Activated CD4-positive, CD25-positive, alpha-beta regulatory T cell treated with anti-CD3 and anti-CD28 coated beads, Interleukin-2, amount 50 U/mL, for 72 hours (primary cell): ENCODE measurements at regions not wholly inside any gene's neighbourhood (a gene's known extent, or its start where the extent isn't known, plus 50 kb on each side); places are given as distances from the start of the nearest gene placed in this dataset.

Experiments used
- DNase-seq: peaks from one replicate; pipeline ENCODE4 v3.0.0; 2021

DNA sequence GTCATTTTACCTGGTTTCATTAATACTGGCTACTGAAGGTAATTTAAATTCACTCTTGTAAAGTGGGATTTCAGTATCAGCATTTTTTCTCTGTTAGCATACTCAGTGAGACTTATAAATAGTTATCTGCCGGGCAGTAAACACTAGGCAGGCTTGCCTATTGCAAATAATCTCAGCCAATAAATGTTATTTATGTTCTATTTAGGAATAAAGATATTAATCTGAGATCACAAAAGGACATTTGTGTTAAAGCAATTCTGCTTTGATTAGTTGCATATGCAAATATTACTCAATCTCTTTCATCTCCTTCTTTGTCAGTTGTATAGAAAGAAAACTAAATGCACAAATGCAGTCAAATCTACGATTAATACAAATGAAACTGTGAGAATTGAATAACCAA is 827.8 kb downstream of the TLE4 start:
- DNase-seq = no peak

DNA sequence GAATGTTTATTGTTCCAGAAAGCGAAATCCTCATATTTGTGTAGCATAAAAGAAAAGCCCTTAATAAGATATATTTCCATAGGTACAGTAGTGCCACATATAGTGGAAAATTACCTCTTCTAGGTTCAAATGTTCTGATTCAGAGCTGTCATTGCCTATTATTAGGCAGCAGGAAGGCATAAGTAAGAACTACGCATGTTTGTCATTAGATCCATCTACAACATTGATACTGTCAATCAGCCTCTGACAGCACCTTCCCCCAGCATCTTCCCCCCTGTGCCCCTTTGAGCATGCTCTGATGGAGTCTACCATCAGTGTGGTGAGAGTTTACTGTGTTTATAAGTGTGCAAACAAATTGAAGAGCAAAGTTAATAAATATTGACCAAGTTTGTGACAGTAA is 816.1 kb downstream of the TLE4 start:
- no peak for DNase-seq

DNA sequence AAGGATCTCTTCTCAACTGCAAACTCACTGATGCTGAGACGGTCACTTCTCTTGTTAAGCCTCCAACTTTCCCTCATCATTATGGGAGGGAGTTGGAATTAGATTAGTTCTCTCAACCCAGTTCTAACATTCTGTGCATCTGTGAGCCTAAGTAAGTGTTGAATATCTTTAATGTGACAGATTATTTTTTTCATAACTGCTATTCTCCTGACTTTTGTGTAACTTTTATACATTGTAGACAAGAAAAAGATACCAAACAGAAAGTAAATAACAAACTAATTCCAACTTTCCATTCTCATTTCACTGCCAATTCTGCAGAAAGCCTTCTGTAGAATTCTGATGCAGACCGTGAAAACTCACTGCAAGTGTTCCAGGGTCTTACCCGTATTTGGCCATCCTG is 813.5 kb downstream of the TLE4 start:
- DNase-seq = no peak

DNA sequence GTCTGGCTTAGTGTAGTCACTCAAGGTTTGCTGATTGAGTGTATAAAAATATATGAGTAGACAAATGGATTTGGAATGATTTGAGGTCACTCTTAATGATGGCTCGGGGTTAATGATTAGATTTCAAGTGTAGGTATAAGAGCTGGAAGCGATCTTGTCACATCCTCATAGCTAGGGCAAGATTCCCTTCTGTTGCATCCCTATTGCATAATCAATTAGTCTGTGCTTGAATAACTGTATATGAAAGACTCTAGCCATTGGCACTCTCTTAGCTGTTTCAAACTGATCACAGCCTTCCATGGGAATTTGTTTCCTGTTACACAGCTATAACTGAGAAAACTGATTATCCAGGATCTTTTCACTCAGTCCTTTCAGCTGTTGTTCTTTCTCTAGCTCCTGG is 811.6 kb downstream of the TLE4 start:
- no peak for DNase-seq

DNA sequence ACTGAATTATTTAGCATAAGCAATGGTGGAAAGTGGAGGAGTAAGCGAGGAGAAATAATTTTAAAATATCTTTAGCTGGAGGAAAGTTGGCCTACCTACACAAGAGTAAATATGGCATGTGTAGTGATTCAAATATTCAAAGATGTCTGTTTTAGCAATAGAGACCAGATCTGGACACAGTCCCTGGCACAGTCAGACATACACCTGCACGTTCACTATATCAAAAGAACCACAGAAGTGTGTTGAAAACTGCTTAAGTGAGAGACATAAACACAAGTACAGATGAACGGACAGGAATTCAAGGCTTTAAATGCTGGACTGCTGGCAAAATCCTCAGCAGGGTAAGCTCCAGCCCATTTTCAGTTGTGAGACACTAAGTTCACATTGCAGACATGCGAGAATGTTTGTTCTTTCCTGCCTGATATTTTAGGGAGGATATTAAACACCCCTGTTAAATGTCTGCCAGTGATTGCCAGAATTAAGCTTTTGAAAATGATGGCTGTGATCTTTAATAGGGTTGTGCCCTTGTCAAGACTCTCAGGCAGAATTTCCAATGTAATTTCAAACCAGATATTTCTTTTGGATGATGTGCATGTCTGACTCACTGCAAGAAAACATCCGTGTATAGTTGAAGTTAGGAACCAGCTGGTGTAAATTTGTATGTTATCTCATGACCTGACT is 810.6 kb downstream of the TLE4 start:
- DNase-seq = no peak

DNA sequence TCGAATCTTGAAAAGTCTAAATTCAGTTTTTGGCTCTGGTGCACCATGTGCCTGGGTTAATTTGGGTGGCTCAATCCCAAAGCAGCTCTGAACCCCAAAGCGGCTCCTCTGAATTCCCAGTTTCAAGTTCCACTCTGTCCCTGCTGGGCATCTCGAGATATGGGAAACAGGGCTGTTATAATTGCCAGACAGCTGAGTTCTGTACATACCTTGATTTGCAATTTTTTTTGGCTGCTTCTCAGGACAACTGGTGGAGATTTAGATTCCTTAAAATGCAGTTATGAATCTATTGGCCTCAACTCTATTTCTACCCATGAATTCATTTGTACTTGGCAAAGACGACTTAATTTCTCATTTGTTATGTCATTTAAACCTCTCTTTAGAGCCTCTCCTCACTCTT is 808.5 kb downstream of the TLE4 start:
- DNase-seq = no peak

DNA sequence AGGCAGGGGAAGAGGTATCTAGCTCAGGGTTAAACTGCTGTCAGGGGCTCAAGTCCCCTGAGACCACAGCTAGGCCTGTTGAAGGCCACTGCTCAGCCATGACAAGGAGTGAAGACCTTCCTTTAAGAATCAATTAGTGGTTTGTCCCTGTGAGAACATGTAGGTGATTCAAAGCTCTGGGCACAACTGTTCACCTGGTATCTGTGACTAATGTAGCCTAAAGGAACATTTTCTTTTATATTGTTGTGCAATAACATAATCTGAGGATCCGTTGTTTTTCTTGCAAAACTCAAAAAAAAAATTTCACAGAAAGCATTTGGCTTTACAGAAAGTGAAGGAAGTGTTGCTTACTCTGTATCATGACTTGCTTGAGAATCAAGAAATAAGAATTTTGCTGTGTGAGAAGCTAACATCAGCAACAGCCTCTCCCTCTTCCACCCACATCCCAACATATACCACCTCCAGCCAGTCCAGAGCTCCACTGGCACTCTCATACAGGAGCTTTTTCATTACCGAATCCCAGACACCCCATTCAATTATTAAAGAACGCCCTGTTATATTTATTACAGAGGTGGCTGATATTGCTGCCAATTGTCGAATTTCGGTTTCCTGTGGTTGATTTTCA is 807.0 kb downstream of the TLE4 start:
- no peak for DNase-seq

DNA sequence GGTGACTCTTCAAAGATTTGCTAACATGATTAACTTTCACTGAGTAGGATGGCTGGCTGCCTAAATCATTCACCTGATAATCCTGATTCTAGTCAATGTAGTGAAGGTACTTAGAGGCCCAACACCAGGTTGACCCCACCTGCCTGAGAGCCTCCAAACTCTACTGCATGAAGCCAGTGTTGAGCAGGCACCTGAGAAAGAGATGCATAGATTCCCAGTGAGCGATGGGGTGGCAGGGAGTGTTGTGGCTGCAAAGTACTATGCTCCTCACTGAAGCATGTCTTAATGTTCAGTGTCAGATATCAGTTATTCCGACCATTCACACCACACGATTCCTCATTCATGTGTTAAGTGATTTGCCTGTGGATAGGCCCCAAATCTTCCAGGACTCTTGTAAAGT is 804.4 kb downstream of the TLE4 start:
- DNase-seq = no peak

DNA sequence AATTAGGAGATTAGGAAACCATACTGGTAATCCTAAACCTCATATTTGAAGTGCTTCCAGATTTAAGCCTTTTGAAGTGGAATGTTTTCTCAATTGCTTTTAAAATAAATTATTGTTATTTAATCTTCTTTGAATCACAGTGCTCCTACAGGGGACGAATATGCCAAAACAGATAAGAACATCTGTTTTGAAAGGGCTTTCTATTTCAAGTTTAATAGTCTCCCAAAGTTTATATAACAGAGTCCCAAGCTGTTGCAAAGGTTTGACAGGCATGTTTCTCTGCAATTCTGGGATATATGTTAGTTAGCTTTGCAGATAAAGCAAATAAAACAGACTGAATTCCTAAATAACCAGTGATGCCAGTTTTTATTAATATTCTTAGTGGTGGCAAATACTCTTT is 803.7 kb downstream of the TLE4 start:
- no peak for DNase-seq

DNA sequence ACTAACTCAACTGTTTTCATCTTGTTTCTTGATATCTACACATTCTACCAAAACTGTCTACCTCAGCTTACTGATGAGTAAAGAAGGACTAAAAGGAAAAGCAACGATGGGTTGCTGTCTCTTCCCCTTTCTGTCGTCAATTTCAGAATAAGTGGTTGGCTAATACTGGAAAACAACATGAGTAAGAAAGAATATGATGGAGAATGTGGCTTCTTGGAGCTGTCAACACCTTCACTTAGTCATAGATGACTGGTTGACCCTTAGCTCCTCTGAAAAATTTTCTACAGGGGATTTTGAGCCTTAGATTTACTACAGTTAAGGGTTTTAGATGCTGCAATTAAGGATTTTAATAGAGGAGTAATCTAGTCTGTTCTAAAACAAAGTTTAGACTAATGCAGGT is 797.9 kb downstream of the TLE4 start:
- DNase-seq = no peak

DNA sequence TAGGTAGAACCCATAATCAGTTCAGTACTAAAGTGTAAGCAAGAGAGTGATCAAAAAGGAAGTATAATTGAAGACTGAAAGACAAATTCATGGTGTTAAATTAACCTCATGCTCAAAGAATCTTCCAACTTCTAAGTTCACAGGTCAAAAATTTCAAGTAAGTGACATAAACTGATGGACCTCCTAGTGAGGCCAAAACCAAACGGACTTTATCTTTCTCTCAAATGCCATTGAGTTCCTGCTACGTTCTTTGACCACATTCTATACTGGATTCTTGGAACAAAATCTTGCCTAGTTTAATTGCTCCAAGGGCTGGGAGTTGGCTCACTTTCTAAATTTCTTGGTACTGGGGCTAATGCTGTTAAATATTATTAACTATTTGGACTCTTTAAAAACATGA is 794.9 kb downstream of the TLE4 start:
- no peak for DNase-seq

DNA sequence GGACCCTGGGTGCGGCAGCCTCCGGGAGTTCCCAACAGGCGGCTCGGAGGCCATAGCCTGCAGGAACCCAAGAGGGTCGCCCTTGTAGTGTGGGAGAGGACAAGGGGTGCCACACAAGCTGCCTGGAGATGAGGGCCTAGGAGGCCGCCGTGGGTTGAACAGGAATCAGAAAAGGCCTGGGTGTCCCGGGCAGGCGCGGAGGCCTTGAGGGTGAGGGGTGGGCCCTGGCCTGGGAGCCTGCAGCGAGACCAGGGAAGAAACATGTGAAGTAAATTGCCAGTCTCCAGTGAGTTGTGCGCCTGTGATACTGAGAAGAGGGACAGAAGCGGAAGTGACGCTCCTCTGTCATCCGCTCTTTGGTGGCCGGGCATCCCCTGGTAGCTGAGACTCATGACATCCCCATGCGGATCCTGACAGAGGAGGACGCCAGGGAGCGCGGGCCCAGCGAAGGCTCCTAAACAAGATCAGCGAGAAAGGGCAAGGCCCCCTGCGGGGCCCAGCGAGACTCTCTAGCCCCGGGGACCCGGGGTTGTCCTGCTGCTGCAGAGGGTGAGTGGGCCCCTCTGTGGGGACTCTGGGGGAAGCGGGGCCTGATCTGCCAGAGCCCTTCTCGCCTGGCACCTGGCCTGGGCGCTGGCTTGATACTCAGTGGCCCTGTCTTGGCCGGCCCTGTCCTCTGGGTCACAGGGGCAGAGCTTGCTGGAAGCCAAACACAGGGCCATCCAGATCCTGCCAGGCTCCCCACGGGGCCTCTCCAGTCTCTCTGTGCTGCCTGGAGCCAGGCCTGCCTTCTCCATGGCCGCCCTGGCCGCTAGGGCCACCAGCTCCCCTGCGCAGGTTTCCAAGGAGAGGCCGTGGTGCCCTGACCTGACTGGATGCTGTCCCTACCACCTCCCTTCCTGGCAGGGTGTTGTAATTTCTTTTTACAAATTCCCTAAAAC is 788.4 kb downstream of the TLE4 start:
- no peak for DNase-seq

DNA sequence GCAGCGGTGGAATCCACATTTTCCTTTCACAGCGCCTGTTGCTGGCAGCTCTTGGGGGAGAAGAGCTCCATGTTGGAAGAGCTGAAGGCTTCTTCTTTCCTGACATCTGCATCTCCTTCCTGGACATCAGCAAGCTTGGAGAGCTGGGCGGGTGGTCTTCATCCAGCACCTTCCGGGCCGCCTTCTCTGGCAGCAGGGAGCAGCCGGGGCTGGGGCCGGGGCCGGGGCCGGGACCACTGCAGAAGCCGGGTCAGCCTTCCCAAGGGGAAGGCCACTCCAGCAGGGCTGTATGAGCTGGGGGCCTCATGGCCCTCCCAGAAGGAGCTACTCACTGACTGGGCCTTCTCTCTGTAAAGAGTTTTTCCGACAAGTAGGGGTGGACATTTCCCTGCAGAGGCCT is 787.5 kb downstream of the TLE4 start:
- no peak for DNase-seq

DNA sequence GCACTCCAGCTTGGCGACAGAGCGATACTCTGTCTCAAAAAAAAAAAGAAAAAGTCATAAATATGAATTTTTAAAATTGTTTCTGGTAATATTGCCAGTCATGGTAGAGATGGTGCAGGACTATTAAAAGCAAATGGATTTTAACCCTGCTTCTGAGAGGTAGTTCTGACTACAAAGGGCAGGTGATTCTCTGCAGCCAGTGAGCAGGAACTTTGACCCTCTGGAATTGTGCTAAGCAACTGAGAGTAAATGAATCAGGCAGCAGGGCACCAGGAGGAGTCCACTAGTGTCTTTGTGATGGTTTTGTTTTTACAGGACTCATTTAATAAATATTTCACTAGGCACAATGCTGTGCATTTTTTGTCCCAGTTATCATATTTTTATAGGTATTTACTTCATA is 781.2 kb downstream of the TLE4 start:
- DNase-seq = no peak

DNA sequence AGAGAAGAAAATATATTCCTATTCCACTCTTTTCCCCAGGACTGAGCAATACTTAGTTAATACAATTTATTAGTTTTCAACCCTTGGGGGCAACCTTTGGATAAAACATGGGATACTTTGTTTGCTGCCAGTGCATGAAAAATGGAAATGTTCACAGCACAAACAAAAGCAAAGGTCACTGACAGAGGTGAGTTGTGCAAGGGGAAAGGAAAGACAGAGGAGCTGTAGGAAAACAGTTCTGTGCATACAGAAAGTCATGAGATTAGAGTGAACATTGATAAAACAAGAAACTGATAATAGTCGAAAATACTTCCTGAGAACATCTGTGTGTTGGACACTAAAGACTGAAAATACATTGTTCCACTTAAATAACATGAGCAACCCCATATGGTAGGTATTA is 779.8 kb downstream of the TLE4 start:
- no peak for DNase-seq

DNA sequence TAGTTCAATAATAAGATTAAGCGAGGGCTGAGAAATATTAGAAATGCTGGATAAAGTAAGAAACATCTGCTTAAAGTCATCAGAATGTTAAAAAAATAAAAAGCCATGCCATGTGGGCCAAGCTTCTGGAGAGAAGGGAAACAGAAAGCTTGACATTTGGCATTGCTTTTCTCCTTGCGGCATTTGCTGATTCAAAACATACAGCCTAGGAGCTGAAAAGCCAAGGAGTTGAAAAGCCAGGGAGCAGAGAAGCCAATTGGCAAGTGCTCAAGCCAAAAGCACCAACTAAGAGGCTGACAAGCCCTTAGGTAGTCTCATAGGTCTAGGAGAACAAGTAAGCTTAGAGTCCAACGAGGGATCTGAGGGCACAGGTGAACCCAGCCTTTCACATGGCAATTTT is 754.3 kb downstream of the TLE4 start:
- DNase-seq = no peak

DNA sequence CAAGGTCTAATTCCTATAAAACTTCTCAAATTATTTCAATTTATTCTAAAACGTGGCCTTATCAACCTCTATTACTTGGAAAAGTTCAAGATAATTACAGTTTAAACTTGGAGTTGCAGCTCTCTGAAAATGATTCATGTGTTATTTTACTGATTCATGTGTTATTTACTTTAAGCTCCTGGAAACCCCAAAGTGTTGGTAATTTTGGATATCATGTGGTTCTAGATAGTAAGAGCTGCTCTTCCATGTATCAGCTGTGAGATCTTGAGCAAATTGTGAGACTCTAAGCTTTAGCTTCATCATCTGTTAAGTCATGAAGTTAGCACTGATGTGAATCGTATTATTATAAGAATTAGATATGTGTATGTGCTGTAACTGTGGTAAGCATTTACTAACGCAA is 749.2 kb downstream of the TLE4 start:
- DNase-seq = no peak

DNA sequence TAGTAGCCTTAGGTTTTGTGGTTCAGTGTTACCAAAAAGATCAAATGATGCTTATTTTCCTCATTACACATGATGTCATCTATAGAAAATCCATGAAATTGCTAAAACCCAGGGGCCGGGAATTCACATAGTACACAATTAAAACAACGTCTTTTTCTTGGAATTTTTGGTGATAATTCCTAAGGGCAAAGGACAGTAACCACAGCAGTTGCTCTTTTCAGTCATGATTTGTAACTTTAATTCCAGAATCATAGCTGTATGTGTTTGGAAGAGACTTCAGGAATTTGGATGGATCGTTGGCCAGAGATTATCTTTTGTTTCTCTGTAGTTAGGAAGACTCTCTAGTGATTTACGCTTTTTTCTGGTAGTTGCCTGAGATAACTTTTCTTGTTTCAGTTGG is 748.7 kb downstream of the TLE4 start:
- DNase-seq = no peak

DNA sequence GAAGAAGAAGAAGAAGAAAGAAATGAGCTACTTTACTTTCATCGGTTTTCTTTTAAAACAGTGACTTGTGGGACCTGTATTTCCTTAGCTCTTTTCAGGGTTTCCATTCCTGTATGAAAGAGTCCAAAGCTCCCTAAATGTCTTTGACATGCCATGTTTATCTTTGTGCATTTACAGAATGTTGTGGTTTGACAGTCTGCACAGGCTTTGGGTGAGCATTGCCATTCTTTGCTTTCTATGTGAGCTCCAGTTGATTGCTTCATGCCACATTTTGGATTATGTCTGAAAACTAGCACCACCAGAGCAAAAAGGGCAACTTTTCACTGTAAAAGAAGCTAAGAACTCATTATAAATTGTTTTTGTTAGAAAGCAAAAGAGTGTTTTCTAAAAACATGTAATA is 733.4 kb downstream of the TLE4 start:
- no peak for DNase-seq

DNA sequence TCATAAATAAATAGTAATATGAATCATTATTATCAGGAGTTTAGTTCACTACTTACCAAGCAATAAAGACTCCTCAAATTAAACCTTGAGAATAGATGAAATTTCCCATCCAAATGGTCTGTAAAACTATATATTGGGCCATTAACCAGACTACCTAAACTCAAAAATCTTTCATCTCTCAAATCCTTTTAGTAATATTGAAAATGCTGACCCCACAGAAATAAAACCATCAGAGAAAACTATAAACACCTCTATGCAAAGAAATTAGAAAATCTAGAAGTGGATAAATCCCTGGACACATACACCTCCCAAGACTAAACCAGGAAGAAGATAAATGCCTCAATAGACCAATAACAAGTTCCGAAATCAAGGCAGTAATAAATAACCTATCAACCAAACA is 723.2 kb downstream of the TLE4 start:
- no peak for DNase-seq

DNA sequence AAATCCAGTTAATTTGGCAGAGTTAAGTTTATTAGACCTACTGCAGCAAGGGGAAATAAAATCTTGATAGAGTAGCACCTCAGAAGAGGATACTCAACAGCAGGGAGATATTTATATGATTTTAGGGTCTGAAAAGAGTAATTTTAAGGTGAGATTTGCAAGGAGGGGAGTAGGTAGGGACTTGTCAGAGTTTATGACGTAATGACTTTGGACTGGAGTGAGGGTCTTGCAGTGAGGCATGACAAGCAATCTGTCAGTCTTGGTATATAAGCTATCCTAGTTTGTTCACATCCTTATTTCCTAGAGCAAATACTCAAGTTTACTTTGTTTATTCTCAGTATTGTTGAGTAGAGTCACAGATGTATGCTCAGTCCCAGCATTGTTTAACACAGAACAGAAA is 722.6 kb downstream of the TLE4 start:
- no peak for DNase-seq

DNA sequence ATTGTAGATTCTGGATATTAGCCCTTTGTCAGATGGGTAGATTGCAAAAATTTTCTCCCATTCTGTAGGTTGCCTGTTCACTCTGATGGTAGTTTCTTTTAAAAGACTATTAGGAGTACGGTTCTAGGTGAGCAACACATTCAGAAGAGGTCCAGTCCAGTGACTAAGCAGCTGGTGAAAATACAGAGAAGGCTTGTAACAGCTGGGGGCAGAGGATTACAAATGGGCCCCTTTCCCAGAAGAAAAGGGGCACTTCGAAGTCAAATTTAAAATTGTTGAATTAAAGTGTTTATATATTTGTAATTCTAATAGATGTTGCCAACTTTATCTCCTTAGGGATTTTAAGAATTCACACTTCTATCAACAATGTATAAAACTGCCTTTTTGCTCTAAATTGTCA is 720.5 kb downstream of the TLE4 start:
- no peak for DNase-seq

DNA sequence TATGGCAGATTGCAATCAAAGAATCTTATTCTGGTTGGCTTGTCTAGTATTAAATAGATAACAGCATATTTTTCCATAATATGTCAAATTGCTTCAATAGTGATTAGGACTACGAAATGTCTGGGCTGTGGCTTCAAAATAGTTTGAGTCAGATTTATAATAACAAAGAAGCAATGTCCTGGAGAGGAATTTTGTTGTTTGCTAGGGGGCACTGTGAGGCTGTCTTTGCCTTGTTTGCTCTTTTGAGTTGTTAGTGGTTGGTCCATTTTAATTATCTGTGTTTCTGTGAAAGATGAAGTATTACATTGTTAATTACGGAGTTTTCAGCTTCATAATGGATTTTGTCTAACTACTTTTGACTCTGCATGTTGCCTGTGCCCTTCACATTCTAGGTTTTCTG is 713.6 kb downstream of the TLE4 start:
- DNase-seq = no peak

DNA sequence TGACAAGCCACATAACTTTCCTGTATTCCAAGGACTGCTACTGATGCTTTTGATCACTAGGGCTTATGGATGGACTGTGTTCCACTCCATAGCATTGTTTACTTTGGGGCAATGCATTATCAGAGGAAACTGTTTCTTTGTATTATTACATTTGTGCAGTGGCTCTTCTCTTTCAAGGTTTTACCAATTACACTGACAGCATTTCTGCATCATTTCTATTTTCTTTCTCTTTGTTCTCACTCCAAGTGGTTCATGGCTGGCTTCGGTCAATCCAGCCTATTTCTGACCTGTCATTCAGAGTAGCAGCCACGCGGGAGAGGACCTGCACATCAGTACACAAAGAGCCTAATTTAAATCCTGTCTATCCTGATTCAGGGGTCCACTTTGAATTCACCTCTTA is 711.0 kb downstream of the TLE4 start:
- DNase-seq = no peak
